ENCODE measurements at regions not wholly inside any gene's neighbourhood (a gene's known extent, or its start where the extent isn't known, plus 50 kb on each side); places are given as distances from the start of the nearest gene placed in this dataset.

DNA sequence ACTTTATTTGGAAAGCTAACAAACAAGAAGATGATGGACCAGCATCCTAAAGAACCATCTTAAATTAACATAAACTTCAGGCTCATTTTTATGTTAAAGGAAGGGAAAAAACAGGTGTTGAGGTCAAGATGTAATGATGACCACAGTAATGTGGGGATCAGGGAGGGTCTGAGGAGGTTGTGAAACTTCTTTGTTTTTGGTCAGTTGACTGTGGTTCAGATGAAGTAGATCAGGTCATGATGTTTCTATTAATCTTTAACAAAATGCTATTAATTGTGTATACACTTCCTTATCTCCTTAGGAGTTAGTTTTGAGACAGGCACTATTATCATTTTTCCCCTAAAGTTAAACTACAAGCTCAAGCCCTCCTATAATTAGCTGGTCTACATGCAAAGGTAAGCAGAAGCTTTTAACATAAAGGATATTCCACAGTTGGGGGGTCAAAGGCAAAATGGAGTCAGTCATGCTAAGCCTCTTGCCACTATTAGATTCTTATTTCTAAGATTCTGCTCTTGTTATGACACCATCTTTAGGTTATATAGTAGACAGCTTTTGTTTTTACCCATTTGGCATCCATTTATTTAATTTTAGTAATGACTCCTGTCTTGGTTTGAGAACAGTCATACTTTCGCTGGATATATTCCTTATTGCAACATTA is 800.1 kb upstream of the PCDH9 start:
- TF ChIP-seq TAF1 (IDR thresholded peaks at IDR 0.05; ENCODE audit: low read depth, low read length) (no peak), POLR2AphosphoS5 (IDR thresholded peaks at IDR 0.05; ENCODE audit: low read depth, low read length) (no peak), POLR2A (IDR thresholded peaks at IDR 0.05; ENCODE audit: low read depth, low read length) (no peak)
